OCI-LY3 (cell line): ENCODE measurements at regions not wholly inside any gene's neighbourhood (a gene's known extent, or its start where the extent isn't known, plus 50 kb on each side); places are given as distances from the start of the nearest gene placed in this dataset.

Experiments
- H2AFZ ChIP-seq: fragments of 200-600, 300-600 bp; shearing (Covaris generic); 2 replicates; pipeline ENCODE4 v1.6.0; 2014; ENCODE audit warnings: antibody characterized with exemption, low read depth, low read length
- H3K27ac ChIP-seq: fragments of 200-600, 300-600 bp; sonication (generic); 2 replicates; pipeline ENCODE4 v1.5.1; 2014; ENCODE audit warnings: mild to moderate bottlenecking, low read length, moderate library complexity, mixed read lengths
- H3K27me3 ChIP-seq: fragments of 200-600, 300-600 bp; sonication (generic); 2 replicates; pipeline ENCODE4 v1.6.1; 2014; ENCODE audit warnings: low read depth, low read length, mixed read lengths
- H3K36me3 ChIP-seq: fragments of 200-600, 300-600 bp; sonication (generic); replicated peaks from 2 replicates; pipeline ENCODE3; 2014; ENCODE audit warnings: low read depth, low read length, mixed read lengths
- H3K4me1 ChIP-seq: fragments of 300-600, 200-600 bp; sonication (generic); 2 replicates; pipeline ENCODE4 v1.6.1; 2014; ENCODE audit warnings: low read length, mixed read lengths
- H3K4me2 ChIP-seq: fragments of 200-600, 300-600 bp; sonication (generic); 2 replicates; pipeline ENCODE4 v1.6.1; 2014; ENCODE audit warnings: low read length, mixed read lengths
- H3K4me3 ChIP-seq: fragments of 300-600, 200-600 bp; sonication (generic); 2 replicates; pipeline ENCODE4 v1.5.1; 2014; ENCODE audit warnings: antibody characterized with exemption, mild to moderate bottlenecking, low read length, moderate library complexity
- H3K79me2 ChIP-seq: fragments of 300-600, 200-600 bp; shearing (Covaris generic); 2 replicates; pipeline ENCODE4 v1.6.1; 2014; ENCODE audit warnings: mild to moderate bottlenecking, low read length, mixed read lengths
- H3K9ac ChIP-seq: fragments of 300-600, 200-600 bp; shearing (Covaris generic); 2 replicates; pipeline ENCODE4 v1.6.0; 2014; ENCODE audit warnings: mild to moderate bottlenecking, low read length, moderate library complexity
- H3K9me3 ChIP-seq: fragments of 200-600, 300-600 bp; shearing (Covaris generic); 2 replicates; pipeline ENCODE4 v1.6.1; 2014; ENCODE audit warnings: low read length, mixed read lengths; ENCODE audit not compliant: insufficient read depth
- H4K20me1 ChIP-seq: fragments of 200-600, 300-600 bp; sonication (generic); 2 replicates; pipeline ENCODE4 v1.6.1; 2016; ENCODE audit warnings: low read length, mixed read lengths; ENCODE audit not compliant: insufficient read depth
- EZH2phosphoT487 ChIP-seq: fragments of 200-600 bp; shearing (Covaris generic); IDR thresholded peaks from 2 replicates; pipeline ENCODE4 v1.6.1; 2018; ENCODE audit warnings: antibody characterized with exemption, mixed run types, low read depth
- TF ChIP-seq, protein P1 (sequence below): fragments of 200-600, 300-600 bp; sonication (generic); IDR thresholded peaks from 2 replicates; pipeline ENCODE4 v1.5.1; 2014; ENCODE audit warnings: antibody characterized with exemption, low read length, low read depth

DNA sequence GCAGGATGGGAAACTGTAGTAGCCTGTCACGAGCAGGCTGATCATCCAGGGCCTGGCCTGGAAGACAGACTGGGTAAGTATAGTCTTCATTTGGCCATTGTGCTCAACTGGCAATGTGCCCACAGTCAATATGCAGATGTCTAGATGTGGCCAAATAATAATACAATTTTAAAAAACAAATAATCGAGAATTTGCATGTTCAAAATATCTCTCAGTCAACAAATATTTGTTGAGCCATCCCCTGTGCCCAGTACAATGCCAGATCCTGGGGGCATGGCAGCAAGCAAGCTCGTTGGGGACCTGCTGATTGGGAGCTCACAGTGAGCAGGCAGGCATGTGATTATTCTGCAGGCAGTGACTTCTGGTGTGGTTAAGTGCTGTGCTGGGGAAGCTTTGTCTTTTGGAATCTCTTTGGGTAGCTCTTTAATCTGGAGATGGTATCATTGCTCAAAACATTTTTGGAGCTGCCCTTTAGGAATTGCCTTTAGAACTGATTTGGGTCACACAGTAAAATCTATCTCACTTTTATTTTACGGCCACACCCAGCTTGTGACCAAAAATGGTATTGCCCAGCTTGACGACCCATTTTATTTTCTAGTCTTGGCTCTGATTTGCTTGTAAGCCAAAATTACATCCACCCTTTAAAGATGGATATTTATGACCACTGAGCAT is 92.2 kb downstream of the PLCE1 start:
- Histone ChIP-seq H3K27me3 (no peaks in the 10 kb centered on the region), H3K4me2 (no peak overlapping the region), H3K27ac (no peak overlapping the region), H3K79me2 (no peaks in the 10 kb centered on the region), H3K9ac (no peak overlapping the region), H4K20me1 (no peaks in the 10 kb centered on the region), H2AFZ (no peak overlapping the region), H3K4me1 (no peaks in the 10 kb centered on the region), H3K4me3 (no peak overlapping the region), H3K9me3 (no peaks in the 10 kb centered on the region), H3K36me3 (no peaks in the 10 kb centered on the region)
- TF ChIP-seq, protein P1, sequence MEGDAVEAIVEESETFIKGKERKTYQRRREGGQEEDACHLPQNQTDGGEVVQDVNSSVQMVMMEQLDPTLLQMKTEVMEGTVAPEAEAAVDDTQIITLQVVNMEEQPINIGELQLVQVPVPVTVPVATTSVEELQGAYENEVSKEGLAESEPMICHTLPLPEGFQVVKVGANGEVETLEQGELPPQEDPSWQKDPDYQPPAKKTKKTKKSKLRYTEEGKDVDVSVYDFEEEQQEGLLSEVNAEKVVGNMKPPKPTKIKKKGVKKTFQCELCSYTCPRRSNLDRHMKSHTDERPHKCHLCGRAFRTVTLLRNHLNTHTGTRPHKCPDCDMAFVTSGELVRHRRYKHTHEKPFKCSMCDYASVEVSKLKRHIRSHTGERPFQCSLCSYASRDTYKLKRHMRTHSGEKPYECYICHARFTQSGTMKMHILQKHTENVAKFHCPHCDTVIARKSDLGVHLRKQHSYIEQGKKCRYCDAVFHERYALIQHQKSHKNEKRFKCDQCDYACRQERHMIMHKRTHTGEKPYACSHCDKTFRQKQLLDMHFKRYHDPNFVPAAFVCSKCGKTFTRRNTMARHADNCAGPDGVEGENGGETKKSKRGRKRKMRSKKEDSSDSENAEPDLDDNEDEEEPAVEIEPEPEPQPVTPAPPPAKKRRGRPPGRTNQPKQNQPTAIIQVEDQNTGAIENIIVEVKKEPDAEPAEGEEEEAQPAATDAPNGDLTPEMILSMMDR, result no peak
- TF ChIP-seq EZH2phosphoT487, result no peak

DNA sequence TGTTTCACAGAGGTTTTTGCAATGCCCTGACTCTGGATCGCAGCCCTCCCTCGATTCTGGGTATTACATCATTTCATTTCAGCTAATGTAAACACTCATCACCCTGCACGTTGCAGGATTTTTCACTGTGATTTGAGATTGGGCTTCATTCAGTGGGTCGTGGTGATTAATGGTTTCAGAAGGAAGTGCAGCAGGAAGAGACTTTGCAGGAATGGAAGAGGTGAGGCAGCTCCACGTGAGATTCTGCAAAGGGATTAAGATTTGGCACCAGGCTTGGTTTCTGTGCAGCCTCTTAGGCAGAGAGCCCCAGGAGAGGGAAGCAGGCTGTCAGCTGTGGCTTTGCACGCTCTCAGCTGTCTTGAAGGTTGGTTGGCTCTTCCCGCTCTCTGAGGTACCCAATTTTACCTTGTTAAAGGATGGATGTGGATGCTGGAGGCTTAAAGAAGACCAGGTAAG is 95.2 kb downstream of the PLCE1 start:
- Histone ChIP-seq H2AFZ (no peak overlapping the region), H3K4me1 (no peaks in the 10 kb centered on the region), H3K9me3 (no peaks in the 10 kb centered on the region), H3K36me3 (no peaks in the 10 kb centered on the region), H4K20me1 (no peaks in the 10 kb centered on the region), H3K4me2 (no peak overlapping the region), H3K79me2 (no peaks in the 10 kb centered on the region), H3K27me3 (no peaks in the 10 kb centered on the region), H3K4me3 (no peak overlapping the region), H3K9ac (no peak overlapping the region), H3K27ac (no peak overlapping the region)
- TF ChIP-seq, protein P1, result no peak
- TF ChIP-seq EZH2phosphoT487, result no peak

DNA sequence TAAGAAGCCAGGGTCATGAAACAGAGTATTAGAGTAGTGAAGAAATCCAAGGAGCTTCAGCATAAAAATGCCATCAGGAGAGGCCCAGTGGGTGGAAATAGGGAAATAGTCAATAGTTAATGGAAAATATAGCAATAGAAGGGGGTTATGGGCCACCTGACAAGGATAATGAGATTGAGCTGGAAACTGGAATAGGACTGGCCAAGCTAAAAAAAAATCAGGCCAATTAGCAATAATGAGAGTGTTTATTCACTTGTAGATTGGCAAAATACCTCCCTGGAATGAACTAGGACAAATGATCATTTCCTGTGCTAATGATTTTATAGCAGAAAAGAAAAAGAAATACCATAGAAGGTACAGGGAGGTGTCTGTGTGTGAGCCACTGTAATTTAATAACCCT is 97.9 kb downstream of the PLCE1 start:
- H3K4me2 ChIP-seq, result no peak overlapping the region
- no peaks in the 10 kb centered on the region for H3K27me3 ChIP-seq
- no peak overlapping the region for H3K4me3 ChIP-seq
- H3K79me2 ChIP-seq, result no peaks in the 10 kb centered on the region
- no peak overlapping the region for H2AFZ ChIP-seq
- no peak overlapping the region for H3K27ac ChIP-seq
- no peak for TF ChIP-seq EZH2phosphoT487
- TF ChIP-seq, protein P1, result no peak
- no peaks in the 10 kb centered on the region for H4K20me1 ChIP-seq
- H3K9ac ChIP-seq, result no peak overlapping the region
- peaks cover 8% of the 10 kb centered on the region for H3K4me1 ChIP-seq
- H3K9me3 ChIP-seq, result no peaks in the 10 kb centered on the region
- no peaks in the 10 kb centered on the region for H3K36me3 ChIP-seq

DNA sequence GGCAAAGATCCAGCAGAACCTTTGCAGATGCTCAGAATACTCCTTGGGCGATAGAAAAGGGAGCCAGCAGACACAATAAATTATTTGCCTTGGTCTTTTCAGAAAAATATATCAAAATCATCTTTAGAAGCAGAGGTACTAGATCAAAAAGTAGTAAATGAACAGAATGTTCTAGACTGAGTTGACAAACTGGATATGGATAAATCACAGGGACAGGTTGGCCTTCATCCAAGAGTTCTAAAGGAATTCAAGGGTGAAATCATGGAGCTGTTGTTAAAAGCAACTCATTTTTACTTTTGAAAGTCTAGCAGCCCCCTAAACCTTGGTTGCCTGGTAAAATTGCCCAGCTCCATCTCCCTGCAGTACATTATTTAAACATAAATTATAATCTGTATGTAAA is 99.1 kb downstream of the PLCE1 start:
- no peak overlapping the region for H3K4me2 ChIP-seq
- H3K4me1 ChIP-seq, result peaks cover 10% of the 10 kb centered on the region
- no peak for TF ChIP-seq EZH2phosphoT487
- TF ChIP-seq, protein P1, result no peak
- no peak overlapping the region for H2AFZ ChIP-seq
- no peaks in the 10 kb centered on the region for H3K9me3 ChIP-seq
- H3K36me3 ChIP-seq, result no peaks in the 10 kb centered on the region
- H3K27me3 ChIP-seq, result no peaks in the 10 kb centered on the region
- H3K9ac ChIP-seq, result no peak overlapping the region
- no peak overlapping the region for H3K27ac ChIP-seq
- no peaks in the 10 kb centered on the region for H4K20me1 ChIP-seq
- no peaks in the 10 kb centered on the region for H3K79me2 ChIP-seq
- H3K4me3 ChIP-seq, result no peak overlapping the region
